LNCaP clone FGC (cell line): ENCODE measurements at regions not wholly inside any gene's neighbourhood (a gene's known extent, or its start where the extent isn't known, plus 50 kb on each side); places are given as distances from the start of the nearest gene placed in this dataset.

ENCODE experiments used
- DNase-seq: peaks from one replicate; pipeline ENCODE4 v3.0.0-alpha.2; 2011; ENCODE audit warnings: low read depth
- H3K4me3 ChIP-seq: 2 replicates; pipeline ENCODE4 v1.5.1; 2011; ENCODE audit warnings: mild to moderate bottlenecking, low read depth, low read length, control low read depth
- TF ChIP-seq, protein P1 (sequence below): IDR thresholded peaks from 2 replicates; pipeline ENCODE4 v1.5.1; 2012; ENCODE audit warnings: mild to moderate bottlenecking; ENCODE audit not compliant: control insufficient read depth, insufficient read depth; ENCODE audit errors: extremely low read depth

- TF ChIP-seq, protein P1, sequence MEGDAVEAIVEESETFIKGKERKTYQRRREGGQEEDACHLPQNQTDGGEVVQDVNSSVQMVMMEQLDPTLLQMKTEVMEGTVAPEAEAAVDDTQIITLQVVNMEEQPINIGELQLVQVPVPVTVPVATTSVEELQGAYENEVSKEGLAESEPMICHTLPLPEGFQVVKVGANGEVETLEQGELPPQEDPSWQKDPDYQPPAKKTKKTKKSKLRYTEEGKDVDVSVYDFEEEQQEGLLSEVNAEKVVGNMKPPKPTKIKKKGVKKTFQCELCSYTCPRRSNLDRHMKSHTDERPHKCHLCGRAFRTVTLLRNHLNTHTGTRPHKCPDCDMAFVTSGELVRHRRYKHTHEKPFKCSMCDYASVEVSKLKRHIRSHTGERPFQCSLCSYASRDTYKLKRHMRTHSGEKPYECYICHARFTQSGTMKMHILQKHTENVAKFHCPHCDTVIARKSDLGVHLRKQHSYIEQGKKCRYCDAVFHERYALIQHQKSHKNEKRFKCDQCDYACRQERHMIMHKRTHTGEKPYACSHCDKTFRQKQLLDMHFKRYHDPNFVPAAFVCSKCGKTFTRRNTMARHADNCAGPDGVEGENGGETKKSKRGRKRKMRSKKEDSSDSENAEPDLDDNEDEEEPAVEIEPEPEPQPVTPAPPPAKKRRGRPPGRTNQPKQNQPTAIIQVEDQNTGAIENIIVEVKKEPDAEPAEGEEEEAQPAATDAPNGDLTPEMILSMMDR, result no peak
- H3K4me3 ChIP-seq, result no peak overlapping the region
- DNase-seq, result no peak
These were observed 62.7 kb upstream of the CTDP1 start for GRCh38 chr18:79616651-79617510.

GRCh38 chr18:79617511-79618500 lies 61.8 kb upstream of the CTDP1 start:
- no peak overlapping the region for H3K4me3 ChIP-seq
- no peak for DNase-seq
- TF ChIP-seq, protein P1, result no peak

DNA sequence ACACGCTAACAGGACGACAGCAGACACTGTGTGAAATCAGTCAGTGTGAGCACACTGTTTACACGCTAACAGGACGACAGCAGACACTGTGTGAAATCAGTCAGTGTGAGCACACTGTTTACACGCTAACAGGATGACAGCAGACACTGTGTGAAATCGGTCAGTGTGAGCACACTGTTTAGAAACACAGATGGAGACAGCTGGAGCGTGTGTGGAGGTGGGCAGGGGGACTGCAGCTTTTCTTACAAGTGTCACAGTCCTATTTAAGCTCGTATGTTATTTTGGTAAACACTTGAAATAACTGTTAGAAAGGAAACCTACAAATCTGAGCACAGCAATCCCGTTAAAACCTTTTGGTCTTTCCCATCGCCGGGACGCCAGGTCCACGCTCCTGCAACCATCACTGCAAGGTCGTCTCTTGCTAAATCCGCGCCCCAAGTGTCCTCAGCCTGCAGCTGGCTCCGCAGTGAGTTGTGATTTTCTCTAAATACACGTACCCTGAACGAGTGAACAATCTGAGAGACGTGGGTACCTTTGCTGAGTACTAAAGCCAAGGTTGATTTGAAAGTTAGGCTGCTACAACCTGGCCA lies 58.9 kb upstream of the CTDP1 start:
- TF ChIP-seq, protein P1, result no peak
- no peak for DNase-seq
- no peak overlapping the region for H3K4me3 ChIP-seq

DNA sequence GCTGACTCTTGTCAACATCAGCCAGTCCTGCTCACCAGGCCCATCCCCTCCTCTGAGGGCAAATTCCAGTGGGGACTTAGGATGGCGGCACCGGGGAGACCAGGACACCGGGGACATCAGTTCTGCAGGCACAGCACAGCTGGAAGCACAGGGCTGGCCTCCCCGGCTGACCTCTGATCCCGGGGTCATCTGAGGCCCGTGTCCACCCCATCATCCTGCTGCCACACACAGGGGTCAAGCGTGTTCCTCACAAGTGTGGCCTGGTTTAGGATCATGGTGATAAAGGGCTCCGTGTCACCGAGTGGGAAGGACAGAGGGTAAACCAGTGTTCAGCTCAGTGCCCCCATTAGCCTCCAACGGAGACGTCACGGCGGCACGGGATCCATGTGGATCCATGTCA lies 58.1 kb upstream of the CTDP1 start:
- TF ChIP-seq, protein P1, result no peak
- no peak for DNase-seq
- no peak overlapping the region for H3K4me3 ChIP-seq

- TF ChIP-seq, protein P1, result no peak
- no peak for DNase-seq
- H3K4me3 ChIP-seq, result no peak overlapping the region
These were observed 57.6 kb upstream of the CTDP1 start for GRCh38 chr18:79622004-79622403.

DNA sequence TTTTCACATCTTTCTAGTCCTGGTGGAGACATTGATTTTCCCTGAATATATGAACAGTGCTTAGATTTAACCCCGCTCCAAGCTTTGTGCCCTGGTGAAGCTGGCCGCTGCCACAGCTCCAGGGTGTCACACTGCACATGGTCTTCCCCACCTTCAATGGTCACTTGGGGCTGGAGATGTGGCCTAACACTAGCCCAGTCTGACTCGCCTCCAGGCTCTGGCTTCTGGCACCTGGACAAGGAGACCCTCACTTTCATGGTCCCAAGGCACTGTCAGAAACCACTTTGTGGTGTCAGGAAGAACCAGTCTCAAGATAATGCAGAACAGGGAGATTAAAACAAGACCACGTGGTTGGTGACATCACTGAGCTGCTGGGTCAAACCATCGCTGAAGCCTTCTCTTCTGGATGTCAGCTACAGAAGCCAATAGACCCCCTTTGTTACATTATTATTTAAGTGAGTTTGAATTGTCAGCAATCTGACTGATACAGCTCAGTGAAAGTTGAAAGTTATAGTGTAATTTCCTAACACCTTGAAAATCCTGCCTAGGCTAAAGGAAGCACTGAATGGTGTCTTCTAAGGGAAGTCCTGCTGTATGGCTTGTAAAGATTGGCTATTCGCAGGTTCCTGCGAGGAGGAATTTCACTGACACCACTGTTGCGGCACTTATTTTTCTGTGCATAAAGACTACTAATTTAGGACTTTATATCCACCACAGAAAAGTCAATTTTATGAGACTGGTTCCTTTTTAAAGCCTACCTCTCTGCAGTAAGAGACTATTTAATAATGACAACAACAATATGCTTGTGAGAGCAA lies 55.0 kb upstream of the CTDP1 start:
- H3K4me3 ChIP-seq, result no peak overlapping the region
- TF ChIP-seq, protein P1, result no peak
- no peak for DNase-seq
